RPMI8226 (cell line): ENCODE measurements at regions not wholly inside any gene's neighbourhood (a gene's known extent, or its start where the extent isn't known, plus 50 kb on each side); places are given as distances from the start of the nearest gene placed in this dataset.

Experiments used
- DNase-seq: peaks from one replicate; pipeline ENCODE4 v3.0.0-alpha.2; 2015

DNA sequence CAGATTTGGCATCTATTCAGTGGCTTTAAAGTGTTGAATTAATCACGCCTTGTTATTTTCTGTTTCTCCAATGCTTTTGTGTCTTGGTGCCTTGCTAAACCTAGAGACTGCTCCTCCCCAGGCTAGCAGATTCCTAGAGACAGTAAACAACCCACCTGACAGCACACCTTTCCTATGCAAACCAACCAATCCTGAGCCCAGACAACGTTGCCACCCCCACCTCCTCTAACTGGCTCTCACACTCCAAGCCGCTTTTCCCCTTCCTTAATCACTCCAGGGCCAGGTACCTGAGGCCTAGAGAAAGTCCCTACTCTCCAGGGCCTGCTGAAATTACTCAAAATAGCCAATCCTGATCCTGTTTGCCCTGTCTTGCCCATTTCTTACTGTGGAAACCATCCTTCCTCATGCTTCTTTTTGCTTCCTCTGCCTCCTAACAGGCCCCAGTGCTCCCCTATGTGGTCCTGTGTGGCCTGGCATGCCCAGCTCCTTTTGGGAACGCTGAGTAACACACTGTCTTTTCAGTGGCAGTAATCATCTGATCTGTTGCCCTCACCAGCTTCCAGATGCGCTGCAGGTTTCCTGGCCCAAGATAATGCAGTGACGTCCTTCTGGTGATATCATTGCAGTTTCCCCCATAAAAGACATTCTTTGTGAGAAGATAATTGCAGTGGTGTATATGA lies 53.4 kb downstream of the GAS1 start:
- DNase-seq = no peak

GRCh38 chr9:86892576-86892975 lies 54.7 kb downstream of the GAS1 start:
- DNase-seq = no peak

GRCh38 chr9:86891886-86892437 lies 55.3 kb downstream of the GAS1 start:
- DNase-seq = no peak

- DNase-seq = no peak
Observed at GRCh38 chr9:86891091-86891490, 56.2 kb downstream of the GAS1 start.

- no peak for DNase-seq
Observed at GRCh38 chr9:86885232-86885631, 62.1 kb downstream of the GAS1 start.

GRCh38 chr9:86876621-86877196 lies 70.6 kb downstream of the GAS1 start:
- no peak for DNase-seq

GRCh38 chr9:86868616-86869015 lies 78.7 kb downstream of the GAS1 start:
- DNase-seq = no peak

DNA sequence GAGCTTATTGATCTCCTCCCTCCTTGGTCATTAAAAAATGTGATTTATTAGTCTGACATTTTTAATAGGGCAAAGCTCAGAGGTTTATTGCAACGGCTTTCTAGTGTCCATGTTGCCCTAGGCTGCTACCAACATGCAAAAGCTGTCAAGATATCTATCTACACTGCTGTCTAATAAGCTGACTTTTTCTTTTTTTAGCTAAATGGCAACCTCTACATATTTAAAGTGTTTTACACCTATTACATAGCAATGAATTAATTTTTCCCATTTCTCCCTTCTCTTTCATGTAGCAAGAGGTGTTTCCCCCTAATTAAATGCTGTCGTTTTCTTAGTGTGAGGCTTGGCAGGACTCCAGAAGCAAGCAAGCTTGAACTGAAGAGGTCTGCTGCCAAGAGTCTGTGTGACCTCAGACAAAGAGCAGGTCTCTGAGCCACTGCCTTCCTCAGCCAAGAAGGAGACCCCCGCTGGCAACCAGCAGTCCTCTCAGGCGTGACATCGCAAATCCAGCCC lies 79.4 kb downstream of the GAS1 start:
- no peak for DNase-seq

- DNase-seq = no peak
Observed at GRCh38 chr9:86865952-86866351, 81.4 kb downstream of the GAS1 start.

DNA sequence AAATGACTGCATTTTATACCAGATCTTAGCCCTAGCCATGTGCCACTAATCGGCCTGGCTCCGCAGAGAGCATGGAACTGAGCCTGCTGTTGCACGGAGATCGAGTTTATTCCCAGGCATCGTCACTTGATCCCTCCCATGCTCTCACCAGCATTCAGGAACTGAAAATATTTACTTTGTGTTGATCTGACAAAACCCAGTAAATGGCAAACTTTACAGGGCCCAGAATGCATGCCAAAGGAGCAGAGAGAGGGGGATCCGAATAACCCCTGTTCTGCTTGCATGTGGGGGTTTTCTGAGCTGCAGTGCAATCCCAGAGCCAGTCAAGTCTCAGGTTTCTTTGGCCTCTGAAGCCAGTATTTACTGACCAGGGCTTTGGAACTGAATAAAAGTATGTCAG lies 87.3 kb downstream of the GAS1 start:
- DNase-seq = no peak

GRCh38 chr9:86859056-86859455 lies 88.2 kb downstream of the GAS1 start:
- no peak for DNase-seq

- no peak for DNase-seq
Observed at GRCh38 chr9:86858009-86858408, 89.3 kb downstream of the GAS1 start.

DNA sequence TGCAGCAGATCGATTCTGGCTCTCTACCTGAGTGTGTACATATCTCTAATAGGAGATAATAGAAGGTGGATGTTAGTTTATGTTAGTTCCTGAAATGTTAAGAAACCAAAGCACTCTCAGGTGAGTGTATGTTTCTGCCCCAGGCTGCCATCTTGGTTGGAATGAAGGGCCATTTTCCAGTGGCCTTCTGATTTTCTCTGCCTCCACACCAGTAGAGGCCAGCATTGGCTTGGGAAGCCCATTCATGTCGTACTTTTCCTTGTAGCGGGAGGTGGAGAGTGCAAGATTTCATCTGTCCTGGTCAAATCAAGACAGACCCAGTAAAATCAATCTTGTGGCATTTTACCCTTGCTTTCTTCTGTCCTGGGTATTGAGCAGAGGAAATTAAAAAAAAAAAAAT lies 91.0 kb downstream of the GAS1 start:
- no peak for DNase-seq

GRCh38 chr9:86854898-86855523 lies 92.3 kb downstream of the GAS1 start:
- DNase-seq = no peak

DNA sequence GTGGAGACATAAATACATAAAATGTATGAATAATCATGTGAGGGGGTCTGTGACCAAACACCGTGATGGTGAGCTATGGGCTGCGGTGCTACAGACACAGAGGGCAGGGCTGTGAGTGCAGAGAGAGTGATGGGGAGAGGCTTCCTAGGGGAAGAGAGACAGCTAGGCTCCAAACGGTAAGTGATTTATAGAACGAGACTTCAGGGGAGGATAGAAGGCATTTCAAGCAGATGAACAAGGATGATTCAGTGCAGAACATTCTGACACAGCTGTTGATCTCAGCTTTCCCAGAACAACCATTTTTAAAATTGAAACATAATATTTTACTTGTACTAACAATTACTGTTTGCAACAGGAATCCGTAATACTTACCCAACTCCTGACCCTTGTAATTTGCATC lies 100.7 kb downstream of the GAS1 start:
- DNase-seq = no peak

DNA sequence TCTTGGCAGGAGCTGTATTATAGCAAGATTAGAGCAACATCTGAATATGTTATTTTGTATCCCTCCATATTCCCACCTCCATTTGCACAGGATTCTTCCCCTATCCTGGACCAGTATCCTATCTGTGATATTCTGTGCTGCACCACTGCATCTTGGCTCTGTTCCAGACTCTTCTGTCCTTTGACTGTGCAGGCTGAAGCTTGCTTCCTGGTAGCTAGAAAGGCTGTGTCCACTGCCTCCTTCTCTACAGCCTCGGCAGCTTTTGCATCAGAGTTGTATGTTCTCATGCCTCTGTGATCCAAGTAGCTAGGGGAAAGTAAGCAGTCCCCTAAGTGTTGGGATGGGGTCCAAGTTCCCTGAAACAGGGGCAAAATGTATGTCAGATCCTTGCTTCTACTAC lies 104.1 kb downstream of the GAS1 start:
- no peak for DNase-seq

- DNase-seq = no peak
Observed at GRCh38 chr9:86842573-86842972, 104.7 kb downstream of the GAS1 start.

DNA sequence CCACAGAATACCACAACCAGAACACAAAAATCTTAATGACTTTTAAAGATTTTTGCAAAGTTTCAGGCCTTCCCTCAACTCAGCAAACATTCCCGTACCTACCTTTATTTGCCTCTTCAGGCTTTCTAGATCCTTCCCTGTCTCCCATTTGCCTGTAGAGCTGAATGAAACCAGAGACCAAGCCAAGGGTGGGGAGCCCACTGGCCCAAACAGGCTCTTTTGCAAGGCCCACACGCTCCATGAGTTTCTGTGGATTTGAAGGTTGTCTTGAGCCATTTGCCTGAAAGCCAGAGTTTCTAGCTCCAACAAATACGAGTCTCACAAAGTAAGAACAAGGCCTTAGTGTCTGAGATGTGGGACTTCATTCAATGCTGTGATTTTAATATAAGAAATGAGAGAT lies 107.8 kb downstream of the GAS1 start:
- no peak for DNase-seq

GRCh38 chr9:86838519-86839497 lies 108.5 kb downstream of the GAS1 start:
- DNase-seq = no peak

GRCh38 chr9:86837345-86837744 lies 110.0 kb downstream of the GAS1 start:
- DNase-seq = no peak

DNA sequence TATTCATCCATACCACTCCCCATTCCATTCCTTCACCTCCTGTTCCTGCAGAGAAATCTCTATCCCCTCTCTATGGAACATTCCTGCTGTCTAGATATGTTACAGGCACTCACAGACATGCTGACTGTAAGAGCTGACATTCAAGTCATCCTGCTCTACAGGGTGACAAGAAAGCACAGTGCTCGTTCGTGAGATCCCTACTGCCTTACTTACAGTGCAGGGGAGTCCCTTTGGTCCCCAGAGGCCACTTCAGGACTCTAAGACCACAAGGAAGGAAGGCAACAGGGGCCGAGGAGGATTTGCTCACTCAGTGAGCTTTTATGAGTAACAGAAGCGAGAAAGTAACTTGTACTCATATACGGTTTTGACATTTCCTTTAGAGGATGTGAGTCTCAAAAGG lies 110.5 kb downstream of the GAS1 start:
- DNase-seq = no peak

- DNase-seq = no peak
Observed at GRCh38 chr9:86836266-86836665, 111.0 kb downstream of the GAS1 start.

DNA sequence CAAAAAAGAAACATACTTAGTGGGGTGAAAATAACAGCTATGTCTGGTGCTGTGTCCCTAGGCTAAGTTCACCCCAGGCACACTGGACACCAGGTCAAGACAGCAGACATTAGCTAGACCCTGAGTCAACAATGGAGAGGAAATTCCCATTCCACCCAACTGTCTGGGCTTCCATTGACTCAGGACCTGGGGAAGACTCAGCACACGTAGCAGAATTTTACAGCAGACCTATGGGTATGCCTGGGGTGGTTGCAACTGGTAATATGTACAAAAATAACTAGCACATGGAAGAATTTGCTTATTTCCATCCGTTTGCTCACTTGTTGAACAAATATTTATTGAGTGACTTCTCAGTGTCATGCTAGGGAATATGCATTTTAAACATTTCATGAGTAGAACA lies 117.0 kb downstream of the GAS1 start:
- DNase-seq = no peak
